ENCODE measurements at regions not wholly inside any gene's neighbourhood (a gene's known extent, or its start where the extent isn't known, plus 50 kb on each side); places are given as distances from the start of the nearest gene placed in this dataset.
"Not testable (repeated sequence)": the region's sequence is repeated elsewhere in the genome, so short reads cannot be mapped to it uniquely, and the experiment has no call there.

DNA sequence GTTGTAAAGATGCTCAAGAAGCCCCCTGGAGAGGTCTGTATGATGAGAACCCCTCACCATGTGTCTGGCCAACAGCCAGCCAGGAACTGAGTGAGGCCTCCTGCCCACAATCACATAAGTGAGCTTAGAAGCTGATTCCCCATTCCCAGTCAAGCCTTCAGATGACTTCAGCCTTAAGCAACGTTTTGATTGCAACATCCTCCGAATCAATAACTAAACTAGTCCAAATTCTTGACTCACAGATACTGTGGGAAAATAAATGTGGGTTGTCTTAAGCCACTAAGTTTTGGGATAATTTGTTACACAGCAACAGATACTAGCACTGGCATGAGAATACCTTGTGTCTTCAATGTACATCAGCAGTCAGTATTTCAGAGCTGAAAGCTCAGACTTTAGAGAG, 54.5 kb upstream of the HS3ST4 start:
- DNase-seq (ENCODE audit: low spot score) = no peak

DNA sequence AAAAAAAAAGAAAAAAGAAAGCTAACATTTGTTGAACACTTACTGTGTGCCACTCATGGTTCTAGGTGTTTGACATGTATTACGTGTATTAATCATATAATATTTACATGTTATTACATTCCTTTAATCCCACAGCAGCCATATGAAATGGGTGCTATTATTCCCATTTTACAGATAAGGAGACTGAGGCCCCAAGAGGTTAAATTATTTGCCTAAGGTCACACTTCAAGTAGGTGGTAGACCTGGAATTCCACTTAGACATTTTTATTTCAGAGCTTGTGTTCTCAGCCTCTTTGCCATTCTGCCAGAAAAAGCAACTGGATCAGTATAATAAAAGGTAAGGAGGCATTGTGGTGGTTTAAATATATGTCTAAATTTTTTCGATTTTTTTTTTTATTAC, 55.1 kb upstream of the HS3ST4 start:
- DNase-seq (ENCODE audit: low spot score) = no peak

GRCh38 chr16:25635454-25635853, 56.3 kb upstream of the HS3ST4 start:
- DNase-seq (ENCODE audit: low spot score) = no peak

GRCh38 chr16:25633549-25633948, 58.2 kb upstream of the HS3ST4 start:
- no peak for DNase-seq (ENCODE audit: low spot score)

GRCh38 chr16:25628766-25629165, 63.0 kb upstream of the HS3ST4 start:
- no peak for DNase-seq (ENCODE audit: low spot score)

- DNase-seq (ENCODE audit: low spot score) = no peak
Measured at GRCh38 chr16:25627641-25628040, 64.1 kb upstream of the HS3ST4 start.

GRCh38 chr16:25626172-25626571, 65.6 kb upstream of the HS3ST4 start:
- DNase-seq (ENCODE audit: low spot score) = no peak

- DNase-seq (ENCODE audit: low spot score) = no peak
Measured at GRCh38 chr16:25625620-25626019, 66.1 kb upstream of the HS3ST4 start.

DNA sequence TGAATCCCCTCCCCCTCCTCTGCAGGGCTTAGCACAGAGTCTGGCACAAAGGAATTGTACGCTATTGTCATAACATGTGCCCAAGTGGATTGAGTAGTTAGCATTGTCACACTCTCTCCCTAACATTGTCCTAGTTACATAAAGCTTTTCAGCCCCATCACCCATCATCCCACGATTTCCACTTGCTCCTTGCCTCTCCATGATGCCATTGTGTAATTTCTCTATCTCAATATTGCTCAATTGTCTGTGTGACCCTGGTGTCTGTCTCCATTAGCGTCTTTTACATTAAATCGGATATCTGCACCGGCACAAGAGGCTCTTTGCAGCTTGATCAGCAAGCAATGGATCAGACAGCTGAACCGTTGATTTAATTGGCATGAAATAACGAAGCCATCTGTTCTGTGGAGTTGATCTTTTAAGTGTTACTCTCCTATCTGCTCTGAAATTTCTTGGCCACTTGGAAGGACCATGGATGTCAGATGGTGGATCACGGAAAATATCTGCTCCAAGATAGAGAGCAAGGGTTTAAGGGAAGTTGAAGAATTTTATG, 77.0 kb upstream of the HS3ST4 start:
- no peak for DNase-seq (ENCODE audit: low spot score)

- DNase-seq (ENCODE audit: low spot score) = no peak
Measured at GRCh38 chr16:25613931-25614330, 77.8 kb upstream of the HS3ST4 start.

DNA sequence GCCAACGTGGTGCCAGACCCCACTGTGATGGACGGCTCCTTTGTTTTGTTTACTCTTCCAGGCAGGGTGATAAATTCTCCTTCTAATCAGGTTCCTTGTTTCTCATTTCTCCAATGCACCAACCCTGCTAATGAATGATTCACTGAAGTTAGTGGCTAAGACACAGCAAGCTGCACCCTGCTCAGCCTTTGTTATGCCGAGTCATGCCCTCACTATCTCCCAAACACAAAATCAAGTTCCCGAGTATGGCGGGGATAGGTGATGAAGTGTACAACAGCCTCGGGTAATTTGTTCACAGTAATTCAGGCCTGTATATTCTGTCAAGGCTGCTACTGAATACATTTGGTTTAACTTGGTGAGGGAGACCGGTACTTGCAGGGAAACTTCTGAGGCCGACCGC, 83.8 kb upstream of the HS3ST4 start:
- DNase-seq (ENCODE audit: low spot score) = no peak

DNA sequence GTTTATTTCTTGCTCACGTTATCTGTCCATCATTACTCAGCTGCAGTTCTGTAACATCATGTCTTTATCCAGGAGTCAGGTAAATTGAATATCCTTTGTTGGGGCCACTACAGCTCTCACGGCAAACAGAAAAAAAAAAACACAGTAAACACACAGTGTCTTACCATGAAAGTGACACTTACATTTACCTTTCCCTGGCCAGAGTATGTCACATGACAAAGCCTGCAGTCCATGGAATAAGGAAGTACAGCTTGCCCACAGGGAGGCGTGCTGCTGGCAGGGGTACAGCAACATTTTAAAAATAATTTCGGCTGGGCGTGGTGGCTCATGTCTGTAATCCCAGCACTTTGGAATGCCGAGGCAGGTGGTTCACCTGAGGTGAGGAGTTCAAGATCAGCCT, 85.7 kb upstream of the HS3ST4 start:
- DNase-seq (ENCODE audit: low spot score) = no peak

GRCh38 chr16:25605381-25605780, 86.4 kb upstream of the HS3ST4 start:
- no peak for DNase-seq (ENCODE audit: low spot score)

- not testable (repeated sequence) for DNase-seq (ENCODE audit: low spot score)
Measured at GRCh38 chr16:25601306-25601705, 90.5 kb upstream of the HS3ST4 start.

GRCh38 chr16:25596194-25596593, 95.6 kb upstream of the HS3ST4 start:
- no peak for DNase-seq (ENCODE audit: low spot score)

- DNase-seq (ENCODE audit: low spot score) = no peak
Measured at GRCh38 chr16:25593260-25593659, 98.5 kb upstream of the HS3ST4 start.

GRCh38 chr16:25587783-25588182, 104.0 kb upstream of the HS3ST4 start:
- no peak for DNase-seq (ENCODE audit: low spot score)

DNA sequence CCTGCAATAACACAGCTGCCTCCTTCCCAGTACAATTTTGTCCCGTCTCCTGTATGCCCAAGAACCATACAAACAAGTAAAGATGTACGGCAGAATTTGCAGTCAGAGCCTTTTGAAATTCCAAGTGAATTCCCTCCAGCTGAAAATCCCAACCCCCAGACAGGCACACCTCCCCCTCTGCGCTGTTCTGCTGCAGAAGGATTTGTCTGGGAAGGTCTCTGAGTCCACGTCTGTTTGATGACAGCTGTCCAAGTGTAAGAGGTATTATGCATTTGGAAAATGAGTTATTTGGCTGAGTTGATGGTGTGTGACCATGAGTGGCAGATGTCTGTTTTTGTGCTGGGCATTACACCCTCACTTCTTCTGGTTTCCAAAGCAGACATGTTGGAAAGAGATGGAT, 104.9 kb upstream of the HS3ST4 start:
- no peak for DNase-seq (ENCODE audit: low spot score)

GRCh38 chr16:25585526-25585925, 106.2 kb upstream of the HS3ST4 start:
- DNase-seq (ENCODE audit: low spot score) = no peak

DNA sequence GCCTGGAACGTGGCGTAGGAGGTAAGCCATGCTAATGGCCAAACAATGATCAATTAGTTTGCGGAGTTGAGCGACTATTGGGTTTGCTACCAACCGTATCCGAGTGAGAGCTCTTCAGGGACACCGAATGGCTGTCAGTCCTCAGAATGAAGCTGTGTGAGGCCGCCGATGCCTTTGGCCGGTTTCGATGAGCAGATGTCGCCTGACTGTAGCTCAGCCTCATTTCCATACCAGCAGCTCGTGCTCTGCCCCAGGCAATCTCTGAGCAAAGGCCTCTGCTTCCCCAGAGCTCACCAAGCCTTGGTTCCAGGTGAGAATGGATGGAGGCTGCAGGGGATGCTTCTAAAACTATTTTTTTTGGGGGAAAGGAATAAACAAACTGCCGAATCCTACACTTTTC, 111.7 kb upstream of the HS3ST4 start:
- no peak for DNase-seq (ENCODE audit: low spot score)

GRCh38 chr16:25575363-25575762, 116.4 kb upstream of the HS3ST4 start:
- DNase-seq (ENCODE audit: low spot score) = no peak

GRCh38 chr16:25571712-25572111, 120.0 kb upstream of the HS3ST4 start:
- no peak for DNase-seq (ENCODE audit: low spot score)

DNA sequence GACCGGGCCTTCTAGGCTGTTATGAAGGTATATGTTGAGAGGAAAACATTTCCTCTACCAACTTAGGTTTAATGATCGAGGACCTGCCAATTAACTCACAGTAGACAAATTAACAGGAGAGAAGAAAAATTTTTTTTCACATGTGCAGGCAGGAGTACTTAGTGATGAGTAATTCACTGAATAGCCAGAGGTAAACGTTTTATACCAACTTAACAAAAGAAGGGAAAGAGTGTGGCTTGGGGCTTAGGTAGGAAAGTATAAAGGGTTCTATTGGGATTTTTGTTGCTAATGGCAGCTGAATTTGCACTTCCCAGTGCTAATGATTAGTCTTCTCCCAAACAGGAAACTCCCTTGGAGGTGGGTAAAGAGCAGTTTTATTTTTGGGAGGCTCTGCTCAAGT, 121.6 kb upstream of the HS3ST4 start:
- DNase-seq (ENCODE audit: low spot score) = no peak

DNA sequence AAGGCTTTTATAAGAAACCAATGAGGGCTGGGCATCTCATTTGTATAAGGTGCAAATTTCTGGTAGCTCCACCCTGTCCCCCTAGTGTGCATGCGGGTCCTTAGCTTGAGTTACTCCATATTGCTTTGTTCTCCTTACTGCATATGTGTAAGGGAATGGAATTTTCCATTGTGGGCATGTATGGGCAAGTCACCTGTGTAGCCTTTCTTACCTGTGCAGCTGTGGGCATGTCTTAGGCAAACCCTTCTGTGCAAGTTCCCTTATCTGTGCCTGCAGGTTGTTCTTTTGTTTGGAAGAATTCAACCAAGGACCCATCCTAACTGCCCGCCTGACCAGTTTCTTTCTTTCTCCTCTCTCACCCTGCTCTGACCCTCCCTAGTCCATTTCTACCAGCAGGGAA, 122.8 kb upstream of the HS3ST4 start:
- DNase-seq (ENCODE audit: low spot score) = no peak

GRCh38 chr16:25566183-25566582, 125.6 kb upstream of the HS3ST4 start:
- no peak for DNase-seq (ENCODE audit: low spot score)

All from cerebellar cortex (tissue), 1 donor.